ENCODE measurements at regions not wholly inside any gene's neighbourhood (a gene's known extent, or its start where the extent isn't known, plus 50 kb on each side); places are given as distances from the start of the nearest gene placed in this dataset.

GRCh38 chr10:123326674-123327073 lies 172.5 kb downstream of the BUB3 start:
- TF ChIP-seq EZH2 (IDR thresholded peaks at IDR 0.05; ENCODE audit: borderline replicate concordance, low read depth, low read length, severe bottlenecking), result no peak
- TF ChIP-seq MAX (IDR thresholded peaks at IDR 0.05; ENCODE audit: insufficient read depth, insufficient read length), result no peak
- no peak for TF ChIP-seq CTCF (IDR thresholded peaks at IDR 0.05; ENCODE audit: extremely low read depth in 1 of 2, insufficient read depth in 1 of 2, low read depth in 1 of 2, low read length in 2 of 2)
- no peak for TF ChIP-seq JUN (IDR thresholded peaks at IDR 0.05; ENCODE audit: borderline replicate concordance, insufficient read depth, insufficient read length, low read depth)
- TF ChIP-seq POLR2A (IDR thresholded peaks at IDR 0.05; ENCODE audit: low read depth, low read length), result no peak
- TF ChIP-seq GATA2 (IDR thresholded peaks at IDR 0.05; ENCODE audit: insufficient read depth, insufficient read length, low read depth, low read length), result no peak
- no peak for TF ChIP-seq POLR2AphosphoS5 (IDR thresholded peaks at IDR 0.05; ENCODE audit: insufficient read depth, low read depth, low read length)
